Mononuclear cell (primary cell): ENCODE measurements at regions not wholly inside any gene's neighbourhood (a gene's known extent, or its start where the extent isn't known, plus 50 kb on each side); places are given as distances from the start of the nearest gene placed in this dataset.
"Not testable (repeated sequence)": the region's sequence is repeated elsewhere in the genome, so short reads cannot be mapped to it uniquely, and the experiment has no call there.

Experiments
- H3K27me3 ChIP-seq: 2 replicates; pipeline ENCODE4 v1.6.0; 2011; ENCODE audit warnings: low read length, control low read depth; ENCODE audit not compliant: insufficient read depth
- H3K4me1 ChIP-seq: 2 replicates; pipeline ENCODE4 v1.5.1; 2011; ENCODE audit warnings: mild to moderate bottlenecking, low read length, control low read depth; ENCODE audit not compliant: insufficient read depth
- H3K4me3 ChIP-seq: 2 replicates; pipeline ENCODE4 v1.5.1; 2011; ENCODE audit warnings: mild to moderate bottlenecking, low read length, moderate library complexity
- H3K9me3 ChIP-seq: 2 replicates; pipeline ENCODE4 v1.5.1; 2011; ENCODE audit warnings: low read depth, mild to moderate bottlenecking, control low read depth, low read length

- Histone ChIP-seq H3K4me3 (no peak overlapping the region), H3K4me1 (no peaks in the 10 kb centered on the region), H3K9me3 (peaks cover 8% of the 10 kb centered on the region), H3K27me3 (no peaks in the 10 kb centered on the region)
These were observed 273.8 kb downstream of the LIG4 start for GRCh38 chr13:107941345-107942029.

GRCh38 chr13:107937848-107938247 is 277.5 kb downstream of the LIG4 start:
- Histone ChIP-seq H3K9me3 (no peaks in the 10 kb centered on the region), H3K4me1 (no peaks in the 10 kb centered on the region), H3K27me3 (no peaks in the 10 kb centered on the region), H3K4me3 (no peak overlapping the region)

GRCh38 chr13:107931056-107931455 is 284.3 kb downstream of the LIG4 start:
- Histone ChIP-seq H3K4me3 (no peak overlapping the region), H3K27me3 (no peaks in the 10 kb centered on the region)

GRCh38 chr13:107928762-107929161 is 286.6 kb downstream of the LIG4 start:
- Histone ChIP-seq H3K27me3 (no peaks in the 10 kb centered on the region), H3K9me3 (no peaks in the 10 kb centered on the region), H3K4me3 (no peak overlapping the region), H3K4me1 (no peaks in the 10 kb centered on the region)

More at GRCh38 chr13:107931056-107931455, 284.3 kb downstream of the LIG4 start:
- Histone ChIP-seq H3K9me3 (no peaks in the 10 kb centered on the region), H3K4me1 (no peaks in the 10 kb centered on the region)

- Histone ChIP-seq H3K27me3 (no peaks in the 10 kb centered on the region), H3K9me3 (no peaks in the 10 kb centered on the region), H3K4me1 (no peaks in the 10 kb centered on the region), H3K4me3 (no peak overlapping the region)
These were observed 287.8 kb downstream of the LIG4 start for GRCh38 chr13:107927557-107927956.

GRCh38 chr13:107926515-107926914 is 288.8 kb downstream of the LIG4 start:
- H3K9me3 ChIP-seq, H3K27me3 ChIP-seq, H3K4me3 ChIP-seq, H3K4me1 ChIP-seq: not testable (repeated sequence)

- not testable (repeated sequence) for H3K4me1 ChIP-seq, H3K4me3 ChIP-seq, H3K9me3 ChIP-seq, H3K27me3 ChIP-seq
These were observed 298.4 kb downstream of the LIG4 start for GRCh38 chr13:107916902-107917301.

- H3K4me3 ChIP-seq: no peak overlapping the region
- no peaks in the 10 kb centered on the region for H3K27me3 ChIP-seq
- H3K9me3 ChIP-seq: no peaks in the 10 kb centered on the region
- H3K4me1 ChIP-seq: no peaks in the 10 kb centered on the region
These were observed 302.6 kb downstream of the LIG4 start for GRCh38 chr13:107912745-107913144.

GRCh38 chr13:107907065-107907805 is 308.1 kb downstream of the LIG4 start:
- no peaks in the 10 kb centered on the region for H3K4me1 ChIP-seq
- H3K27me3 ChIP-seq: no peaks in the 10 kb centered on the region
- H3K4me3 ChIP-seq: no peak overlapping the region
- no peaks in the 10 kb centered on the region for H3K9me3 ChIP-seq

- H3K27me3 ChIP-seq: no peaks in the 10 kb centered on the region
- H3K9me3 ChIP-seq: no peaks in the 10 kb centered on the region
- H3K4me1 ChIP-seq: no peaks in the 10 kb centered on the region
- no peak overlapping the region for H3K4me3 ChIP-seq
These were observed 309.2 kb downstream of the LIG4 start for GRCh38 chr13:107906131-107906530.

GRCh38 chr13:107901996-107902562 is 313.3 kb downstream of the LIG4 start:
- H3K4me3 ChIP-seq: no peak overlapping the region
- no peaks in the 10 kb centered on the region for H3K27me3 ChIP-seq
- no peaks in the 10 kb centered on the region for H3K4me1 ChIP-seq
- H3K9me3 ChIP-seq: no peaks in the 10 kb centered on the region

GRCh38 chr13:107901230-107901629 is 314.1 kb downstream of the LIG4 start:
- no peak overlapping the region for H3K4me3 ChIP-seq
- no peaks in the 10 kb centered on the region for H3K4me1 ChIP-seq
- no peaks in the 10 kb centered on the region for H3K9me3 ChIP-seq
- H3K27me3 ChIP-seq: no peaks in the 10 kb centered on the region

GRCh38 chr13:107900775-107901174 is 314.6 kb downstream of the LIG4 start:
- H3K4me1 ChIP-seq: no peaks in the 10 kb centered on the region
- no peak overlapping the region for H3K4me3 ChIP-seq
- no peaks in the 10 kb centered on the region for H3K9me3 ChIP-seq
- H3K27me3 ChIP-seq: no peaks in the 10 kb centered on the region

GRCh38 chr13:107886118-107886517 is 329.2 kb downstream of the LIG4 start:
- H3K4me3 ChIP-seq: no peak overlapping the region
- no peaks in the 10 kb centered on the region for H3K4me1 ChIP-seq
- no peaks in the 10 kb centered on the region for H3K9me3 ChIP-seq
- no peaks in the 10 kb centered on the region for H3K27me3 ChIP-seq

- H3K27me3 ChIP-seq: no peaks in the 10 kb centered on the region
- H3K9me3 ChIP-seq: no peaks in the 10 kb centered on the region
- no peaks in the 10 kb centered on the region for H3K4me1 ChIP-seq
- no peak overlapping the region for H3K4me3 ChIP-seq
These were observed 330.8 kb downstream of the LIG4 start for GRCh38 chr13:107884564-107884963.
